GM12878 (cell line): ENCODE measurements at regions not wholly inside any gene's neighbourhood (a gene's known extent, or its start where the extent isn't known, plus 50 kb on each side); places are given as distances from the start of the nearest gene placed in this dataset.

Experiments
- BACH1 ChIP-seq: fragments of 450-650 bp; IDR thresholded peaks from 2 replicates; pipeline ENCODE4 v1.6.1; 2017; ENCODE audit warnings: mild to moderate bottlenecking, borderline replicate concordance
- EGR1 ChIP-seq, 2 experiments: IDR thresholded peaks; 1 replicate in 1 of 2; 2 replicates in 1 of 2; pipeline ENCODE4 v1.6.1; 2011 to 2012; ENCODE audit warnings: low read depth in 2 of 2, low read length in 2 of 2, borderline replicate concordance in 1 of 2, mild to moderate bottlenecking in 1 of 2, moderate library complexity in 1 of 2
- EP300 ChIP-seq, 2 experiments: fragments of 150-350 bp in 1 of 2; IDR thresholded peaks; 2 replicates each; pipeline ENCODE4 v1.6.1; 2011 to 2012; ENCODE audit warnings: low read depth in 2 of 2, low read length in 2 of 2, borderline replicate concordance in 1 of 2, improper control_type of control experiment in 1 of 2, inconsistent platforms in 1 of 2; ENCODE audit not compliant: control insufficient read depth in 1 of 2
- EZH2 ChIP-seq: IDR thresholded peaks from 2 replicates; pipeline ENCODE4 v1.6.1; 2012; ENCODE audit warnings: low read depth, mild to moderate bottlenecking, control low read depth, inconsistent platforms, low read length, borderline replicate concordance; ENCODE audit not compliant: control insufficient read depth
- GABPA ChIP-seq: IDR thresholded peaks from 2 replicates; pipeline ENCODE4 v1.6.1; 2014; ENCODE audit warnings: antibody characterized with exemption, low read depth, mild to moderate bottlenecking, inconsistent platforms
- KDM1A ChIP-seq: fragments of 200-600 bp; sonication (generic); IDR thresholded peaks from 2 replicates; pipeline ENCODE4 v1.6.1; 2016; ENCODE audit warnings: borderline replicate concordance
- MXI1 ChIP-seq: fragments of 150-350 bp; IDR thresholded peaks from 2 replicates; pipeline ENCODE4 v1.6.1; 2011; ENCODE audit warnings: low read depth, mild to moderate bottlenecking, inconsistent platforms, low read length, improper control_type of control experiment
- POLR2A ChIP-seq: IDR thresholded peaks from 2 replicates; pipeline ENCODE4 v1.6.1; 2011; ENCODE audit warnings: low read depth, mild to moderate bottlenecking, low read length
- RCOR1 ChIP-seq: conservative IDR thresholded peaks from 2 replicates; pipeline ENCODE4 v1.6.1; 2012; ENCODE audit warnings: low read depth, low read length, improper control_type of control experiment
- TAF1 ChIP-seq: IDR thresholded peaks from 2 replicates; pipeline ENCODE4 v1.6.1; 2011; ENCODE audit warnings: mild to moderate bottlenecking, low read depth, low read length, borderline replicate concordance
- TF ChIP-seq, protein P1 (sequence below): IDR thresholded peaks from 2 replicates; pipeline ENCODE4 v1.6.1; 2012; ENCODE audit warnings: low read depth, low read length, improper control_type of control experiment
- TF ChIP-seq, protein P2 (sequence below), 3 experiments: IDR thresholded peaks in 2 of 3; conservative IDR thresholded peaks in 1 of 3; 2 replicates each; pipeline ENCODE4 v1.5.1; 2011; ENCODE audit warnings: low read depth in 3 of 3, low read length in 3 of 3, mild to moderate bottlenecking in 3 of 3, control low read depth in 2 of 3, moderate library complexity in 2 of 3, inconsistent platforms in 1 of 3, mixed read lengths in 1 of 3; ENCODE audit not compliant: control insufficient read depth in 2 of 3, insufficient read depth in 1 of 3; ENCODE audit errors: extremely low read depth in 1 of 3
- TF ChIP-seq, protein P3 (sequence below): IDR thresholded peaks from 2 replicates; pipeline ENCODE4 v1.6.1; 2012; ENCODE audit warnings: mild to moderate bottlenecking, low read depth, low read length

DNA sequence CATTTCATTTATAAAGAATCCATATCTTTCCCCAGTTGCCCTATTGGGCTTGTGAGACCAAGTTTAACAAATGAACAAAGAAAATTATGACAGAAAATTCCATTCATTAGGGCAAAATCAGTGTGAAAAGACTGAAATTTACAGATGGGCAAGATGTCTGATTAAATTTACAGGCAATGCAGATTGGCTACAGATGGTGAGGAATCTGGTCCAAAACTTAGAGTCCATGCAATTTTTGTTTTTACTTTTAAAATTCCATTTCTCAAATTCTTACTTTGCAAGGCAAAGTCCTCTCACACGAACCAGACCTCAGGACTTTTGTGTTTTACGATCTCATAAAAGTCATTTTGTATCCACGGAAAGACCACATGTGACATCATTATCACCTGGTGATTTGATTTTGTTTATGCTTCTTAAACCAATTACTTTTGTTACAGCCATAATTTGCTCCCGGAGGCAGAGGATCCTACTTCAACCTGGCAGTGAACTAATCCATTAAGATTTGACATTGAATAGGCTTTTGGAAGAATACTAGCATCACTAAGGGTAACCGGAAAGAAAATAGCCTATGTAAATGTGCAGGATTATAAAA, 843.7 kb upstream of the CHORDC1 start:
- TF ChIP-seq, protein P1, sequence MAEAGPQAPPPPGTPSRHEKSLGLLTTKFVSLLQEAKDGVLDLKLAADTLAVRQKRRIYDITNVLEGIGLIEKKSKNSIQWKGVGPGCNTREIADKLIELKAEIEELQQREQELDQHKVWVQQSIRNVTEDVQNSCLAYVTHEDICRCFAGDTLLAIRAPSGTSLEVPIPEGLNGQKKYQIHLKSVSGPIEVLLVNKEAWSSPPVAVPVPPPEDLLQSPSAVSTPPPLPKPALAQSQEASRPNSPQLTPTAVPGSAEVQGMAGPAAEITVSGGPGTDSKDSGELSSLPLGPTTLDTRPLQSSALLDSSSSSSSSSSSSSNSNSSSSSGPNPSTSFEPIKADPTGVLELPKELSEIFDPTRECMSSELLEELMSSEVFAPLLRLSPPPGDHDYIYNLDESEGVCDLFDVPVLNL, result no peak
- TF ChIP-seq, protein P2, sequence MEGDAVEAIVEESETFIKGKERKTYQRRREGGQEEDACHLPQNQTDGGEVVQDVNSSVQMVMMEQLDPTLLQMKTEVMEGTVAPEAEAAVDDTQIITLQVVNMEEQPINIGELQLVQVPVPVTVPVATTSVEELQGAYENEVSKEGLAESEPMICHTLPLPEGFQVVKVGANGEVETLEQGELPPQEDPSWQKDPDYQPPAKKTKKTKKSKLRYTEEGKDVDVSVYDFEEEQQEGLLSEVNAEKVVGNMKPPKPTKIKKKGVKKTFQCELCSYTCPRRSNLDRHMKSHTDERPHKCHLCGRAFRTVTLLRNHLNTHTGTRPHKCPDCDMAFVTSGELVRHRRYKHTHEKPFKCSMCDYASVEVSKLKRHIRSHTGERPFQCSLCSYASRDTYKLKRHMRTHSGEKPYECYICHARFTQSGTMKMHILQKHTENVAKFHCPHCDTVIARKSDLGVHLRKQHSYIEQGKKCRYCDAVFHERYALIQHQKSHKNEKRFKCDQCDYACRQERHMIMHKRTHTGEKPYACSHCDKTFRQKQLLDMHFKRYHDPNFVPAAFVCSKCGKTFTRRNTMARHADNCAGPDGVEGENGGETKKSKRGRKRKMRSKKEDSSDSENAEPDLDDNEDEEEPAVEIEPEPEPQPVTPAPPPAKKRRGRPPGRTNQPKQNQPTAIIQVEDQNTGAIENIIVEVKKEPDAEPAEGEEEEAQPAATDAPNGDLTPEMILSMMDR (IDR thresholded peaks at IDR 0.05 in 2 of 3, conservative IDR thresholded peaks at IDR 0.05 in 1 of 3; ENCODE audit: control insufficient read depth in 2 of 3, extremely low read depth in 1 of 3, insufficient read depth in 1 of 3, low read depth in 3 of 3, low read length in 3 of 3), result no peak
- no peak for TF ChIP-seq EZH2
- TF ChIP-seq BACH1, result no peak
- no peak for TF ChIP-seq GABPA
- no peak for TF ChIP-seq KDM1A
- TF ChIP-seq, protein P3, sequence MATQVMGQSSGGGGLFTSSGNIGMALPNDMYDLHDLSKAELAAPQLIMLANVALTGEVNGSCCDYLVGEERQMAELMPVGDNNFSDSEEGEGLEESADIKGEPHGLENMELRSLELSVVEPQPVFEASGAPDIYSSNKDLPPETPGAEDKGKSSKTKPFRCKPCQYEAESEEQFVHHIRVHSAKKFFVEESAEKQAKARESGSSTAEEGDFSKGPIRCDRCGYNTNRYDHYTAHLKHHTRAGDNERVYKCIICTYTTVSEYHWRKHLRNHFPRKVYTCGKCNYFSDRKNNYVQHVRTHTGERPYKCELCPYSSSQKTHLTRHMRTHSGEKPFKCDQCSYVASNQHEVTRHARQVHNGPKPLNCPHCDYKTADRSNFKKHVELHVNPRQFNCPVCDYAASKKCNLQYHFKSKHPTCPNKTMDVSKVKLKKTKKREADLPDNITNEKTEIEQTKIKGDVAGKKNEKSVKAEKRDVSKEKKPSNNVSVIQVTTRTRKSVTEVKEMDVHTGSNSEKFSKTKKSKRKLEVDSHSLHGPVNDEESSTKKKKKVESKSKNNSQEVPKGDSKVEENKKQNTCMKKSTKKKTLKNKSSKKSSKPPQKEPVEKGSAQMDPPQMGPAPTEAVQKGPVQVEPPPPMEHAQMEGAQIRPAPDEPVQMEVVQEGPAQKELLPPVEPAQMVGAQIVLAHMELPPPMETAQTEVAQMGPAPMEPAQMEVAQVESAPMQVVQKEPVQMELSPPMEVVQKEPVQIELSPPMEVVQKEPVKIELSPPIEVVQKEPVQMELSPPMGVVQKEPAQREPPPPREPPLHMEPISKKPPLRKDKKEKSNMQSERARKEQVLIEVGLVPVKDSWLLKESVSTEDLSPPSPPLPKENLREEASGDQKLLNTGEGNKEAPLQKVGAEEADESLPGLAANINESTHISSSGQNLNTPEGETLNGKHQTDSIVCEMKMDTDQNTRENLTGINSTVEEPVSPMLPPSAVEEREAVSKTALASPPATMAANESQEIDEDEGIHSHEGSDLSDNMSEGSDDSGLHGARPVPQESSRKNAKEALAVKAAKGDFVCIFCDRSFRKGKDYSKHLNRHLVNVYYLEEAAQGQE, result no peak
- no peak for TF ChIP-seq TAF1
- no peak for TF ChIP-seq MXI1
- no peak for TF ChIP-seq RCOR1
- no peak for TF ChIP-seq EP300 (IDR thresholded peaks at IDR 0.05; ENCODE audit: borderline replicate concordance in 1 of 2, control insufficient read depth in 1 of 2, low read depth in 2 of 2, low read length in 2 of 2)
- TF ChIP-seq POLR2A, result no peak
- no peak for TF ChIP-seq EGR1 (IDR thresholded peaks at IDR 0.05; ENCODE audit: borderline replicate concordance in 1 of 2, low read depth in 2 of 2, low read length in 2 of 2)
